ENCODE measurements at regions not wholly inside any gene's neighbourhood (a gene's known extent, or its start where the extent isn't known, plus 50 kb on each side); places are given as distances from the start of the nearest gene placed in this dataset.

DNA sequence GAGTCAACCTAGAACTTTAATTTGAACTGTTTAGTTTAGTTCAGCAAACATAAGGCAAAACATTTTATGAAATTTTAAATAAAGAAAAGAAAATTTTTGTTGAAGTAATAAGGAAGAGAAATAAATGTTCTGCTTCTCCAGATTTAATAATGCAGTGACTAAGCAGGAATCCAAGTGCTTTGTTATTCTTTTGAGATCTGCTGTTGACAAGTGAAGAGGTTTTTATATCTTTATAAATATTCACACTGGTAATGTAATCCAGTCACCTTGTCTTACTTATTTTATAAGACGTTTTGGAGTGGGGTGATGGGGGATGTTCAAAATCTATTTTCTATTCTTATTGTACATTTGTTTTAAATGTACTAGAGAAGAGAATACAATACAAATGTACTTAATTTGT lies 725.9 kb upstream of the CCDC179 start:
- TF ChIP-seq CTCF (IDR thresholded peaks at IDR 0.05): no peak
- TF ChIP-seq POLR2A (IDR thresholded peaks at IDR 0.05): no peak
